ENCODE measurements at regions not wholly inside any gene's neighbourhood (a gene's known extent, or its start where the extent isn't known, plus 50 kb on each side); places are given as distances from the start of the nearest gene placed in this dataset.

- no TSS peak for BruUV-seq (replicated peaks)
- ChIA-PET CTCF (no interaction called here), SMC1A (ENCODE audit: uncharacterized antibody, unreplicated experiment) (interaction anchor here (0.9 to 1.5 kb wide), 3 partner anchors 9 to 14 kb away, joined by 3 to 4 read pairs (median 4); no protein-coding TSS in a partner anchor), RAD21 (ENCODE audit: unreplicated experiment) (interaction anchor here (0.7 to 1.4 kb wide), 5 partner anchors 14 to 34 kb away, joined by 3 to 4 read pairs (median 3); no protein-coding TSS in a partner anchor), POLR2A (interaction anchor here (0.6 kb wide), 1 partner anchor 20 kb away, joined by 3 read pairs; no protein-coding TSS in a partner anchor)
- no peak for ATAC-seq
- Histone ChIP-seq H3K9me3 (replicated peaks; ENCODE audit: control insufficient read depth, insufficient read depth, low read length) (no peaks in the 10 kb centered on the region), H3K9ac (ENCODE audit: control insufficient read depth, insufficient read depth, low read length) (no peak overlapping the region), H3K4me3 (no peak overlapping the region), H3K27me3 (replicated peaks in 1 of 2; ENCODE audit: control insufficient read depth in 2 of 2, insufficient read depth in 2 of 2, low read length in 1 of 2) (no peaks in the 10 kb centered on the region), H4K20me1 (ENCODE audit: control insufficient read depth, insufficient read depth) (no peaks in the 10 kb centered on the region), H3K4me1 (ENCODE audit: control insufficient read depth, insufficient read depth, low read length) (no peaks in the 10 kb centered on the region), H3K27ac (ENCODE audit: control insufficient read depth, insufficient read depth) (no peak overlapping the region), H3K4me2 (ENCODE audit: control insufficient read depth, insufficient read depth) (no peak overlapping the region), H3K36me3 (ENCODE audit: control insufficient read depth in 2 of 2, insufficient read depth in 2 of 2, low read length in 1 of 2) (no peaks in the 10 kb centered on the region), H2AFZ (ENCODE audit: control insufficient read depth, low read depth, low read length) (no peak overlapping the region), H3K79me2 (ENCODE audit: control insufficient read depth, insufficient read depth, low read length) (no peaks in the 10 kb centered on the region)
- TF ChIP-seq ZBTB4 (CRISPR knock-in tag; IDR thresholded peaks at IDR 0.05): no peak
- no peak for FAIRE-seq
- DNase-seq (ENCODE audit: low read depth, low spot score): no peak
- WGBS (ENCODE audit: insufficient coverage, insufficient replicate concordance, low lambda C conversion rate, missing lambda C conversion rate): 4% methylated on average over 2 of the region's 2 CpGs
- intact Hi-C loops (cut with micrococcal nuclease; ENCODE audit: unreplicated experiment) (no loop called here), in situ Hi-C loops (cut with MboI) (no loop called here)
Measured at GRCh38 chr19:28577233-28577632, 635.7 kb downstream of the UQCRFS1 start.

GRCh38 chr19:28575816-28576215 lies 637.1 kb downstream of the UQCRFS1 start:
- RAD21 ChIA-PET (ENCODE audit: unreplicated experiment): no interaction called here
- intact Hi-C loops (cut with micrococcal nuclease; ENCODE audit: unreplicated experiment): no loop called here
- ATAC-seq: no peak
- CTCF ChIA-PET: no interaction called here
- Histone ChIP-seq H3K27ac (ENCODE audit: control insufficient read depth, insufficient read depth) (no peak overlapping the region), H4K20me1 (ENCODE audit: control insufficient read depth, insufficient read depth) (no peaks in the 10 kb centered on the region), H3K36me3 (ENCODE audit: control insufficient read depth in 2 of 2, insufficient read depth in 2 of 2, low read length in 1 of 2) (no peaks in the 10 kb centered on the region), H3K9ac (ENCODE audit: control insufficient read depth, insufficient read depth, low read length) (no peak overlapping the region), H2AFZ (ENCODE audit: control insufficient read depth, low read depth, low read length) (no peak overlapping the region), H3K27me3 (replicated peaks in 1 of 2; ENCODE audit: control insufficient read depth in 2 of 2, insufficient read depth in 2 of 2, low read length in 1 of 2) (no peaks in the 10 kb centered on the region), H3K79me2 (ENCODE audit: control insufficient read depth, insufficient read depth, low read length) (no peaks in the 10 kb centered on the region), H3K4me2 (ENCODE audit: control insufficient read depth, insufficient read depth) (no peak overlapping the region), H3K4me3 (no peak overlapping the region), H3K9me3 (replicated peaks; ENCODE audit: control insufficient read depth, insufficient read depth, low read length) (no peaks in the 10 kb centered on the region), H3K4me1 (ENCODE audit: control insufficient read depth, insufficient read depth, low read length) (no peaks in the 10 kb centered on the region)
- DNase-seq (ENCODE audit: low read depth, low spot score): no peak
- SMC1A ChIA-PET (ENCODE audit: uncharacterized antibody, unreplicated experiment): no interaction called here
- no peak for FAIRE-seq
- BruUV-seq (replicated peaks): no TSS peak
- in situ Hi-C loops (cut with MboI): no loop called here
- POLR2A ChIA-PET: no interaction called here
- no peak for TF ChIP-seq ZNF24 (IDR thresholded peaks at IDR 0.05)
- TF ChIP-seq E2F8 (IDR thresholded peaks at IDR 0.05; ENCODE audit: low read depth, partially characterized antibody): no peak
- no peak for TF ChIP-seq CHD2 (IDR thresholded peaks at IDR 0.05; ENCODE audit: borderline replicate concordance, low read depth, low read length)
- no peak for TF ChIP-seq BCL3 (IDR thresholded peaks at IDR 0.05; ENCODE audit: borderline replicate concordance, insufficient read depth, low read depth, low read length, poor library complexity, severe bottlenecking)
- TF ChIP-seq PAX5 (IDR thresholded peaks at IDR 0.05; ENCODE audit: borderline replicate concordance, low read depth, low read length): no peak
- TF ChIP-seq ZNF217 (IDR thresholded peaks at IDR 0.05): no peak
- no peak for TF ChIP-seq SMAD1 (IDR thresholded peaks at IDR 0.05; ENCODE audit: low read depth, partially characterized antibody)
- TF ChIP-seq HCFC1 (IDR thresholded peaks at IDR 0.05; ENCODE audit: low read length): no peak
- no peak for TF ChIP-seq ZSCAN29 (IDR thresholded peaks at IDR 0.05)
- TF ChIP-seq STAT1 (conservative IDR thresholded peaks at IDR 0.05): no peak
- no peak for TF ChIP-seq CHD4 (IDR thresholded peaks at IDR 0.05)
